ENCODE measurements at regions not wholly inside any gene's neighbourhood (a gene's known extent, or its start where the extent isn't known, plus 50 kb on each side); places are given as distances from the start of the nearest gene placed in this dataset.

DNA sequence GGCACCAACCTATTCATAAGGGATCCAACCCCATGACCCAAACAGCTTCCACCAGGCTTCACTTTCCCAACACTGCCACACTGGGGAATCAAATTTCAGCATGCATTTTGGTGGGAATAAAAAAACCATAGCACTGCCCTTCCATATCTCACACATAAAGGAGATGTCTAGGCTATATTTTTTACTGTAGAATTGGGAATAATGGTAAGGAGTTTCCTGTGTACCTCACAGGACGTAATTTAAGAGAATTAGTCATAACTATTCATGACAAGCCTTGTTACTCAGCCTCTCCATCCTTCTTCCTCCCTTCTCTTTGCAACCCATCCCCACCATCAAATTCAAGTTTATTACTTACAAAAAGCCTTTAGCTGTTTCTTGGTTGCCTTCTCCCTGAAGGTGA lies 352.1 kb downstream of the MLLT3 start:
- TF ChIP-seq EZH2 (IDR thresholded peaks at IDR 0.05; ENCODE audit: borderline replicate concordance, low read depth, low read length, severe bottlenecking) = no peak
- TF ChIP-seq MYC (IDR thresholded peaks at IDR 0.05; ENCODE audit: low read depth, low read length) = no peak
- TF ChIP-seq, protein P1, sequence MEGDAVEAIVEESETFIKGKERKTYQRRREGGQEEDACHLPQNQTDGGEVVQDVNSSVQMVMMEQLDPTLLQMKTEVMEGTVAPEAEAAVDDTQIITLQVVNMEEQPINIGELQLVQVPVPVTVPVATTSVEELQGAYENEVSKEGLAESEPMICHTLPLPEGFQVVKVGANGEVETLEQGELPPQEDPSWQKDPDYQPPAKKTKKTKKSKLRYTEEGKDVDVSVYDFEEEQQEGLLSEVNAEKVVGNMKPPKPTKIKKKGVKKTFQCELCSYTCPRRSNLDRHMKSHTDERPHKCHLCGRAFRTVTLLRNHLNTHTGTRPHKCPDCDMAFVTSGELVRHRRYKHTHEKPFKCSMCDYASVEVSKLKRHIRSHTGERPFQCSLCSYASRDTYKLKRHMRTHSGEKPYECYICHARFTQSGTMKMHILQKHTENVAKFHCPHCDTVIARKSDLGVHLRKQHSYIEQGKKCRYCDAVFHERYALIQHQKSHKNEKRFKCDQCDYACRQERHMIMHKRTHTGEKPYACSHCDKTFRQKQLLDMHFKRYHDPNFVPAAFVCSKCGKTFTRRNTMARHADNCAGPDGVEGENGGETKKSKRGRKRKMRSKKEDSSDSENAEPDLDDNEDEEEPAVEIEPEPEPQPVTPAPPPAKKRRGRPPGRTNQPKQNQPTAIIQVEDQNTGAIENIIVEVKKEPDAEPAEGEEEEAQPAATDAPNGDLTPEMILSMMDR (IDR thresholded peaks at IDR 0.05; ENCODE audit: extremely low read depth in 1 of 2, insufficient read depth in 1 of 2, low read depth in 1 of 2, low read length in 2 of 2) = no peak
- no peak for TF ChIP-seq GATA2 (IDR thresholded peaks at IDR 0.05; ENCODE audit: insufficient read depth, insufficient read length, low read depth, low read length)
- no peak for TF ChIP-seq POLR2A (IDR thresholded peaks at IDR 0.05; ENCODE audit: low read depth, low read length)
- H3K4me1 ChIP-seq (ENCODE audit: control insufficient read depth, extremely low read depth, insufficient read depth, low read length) = no peaks in the 10 kb centered on the region
- H3K79me2 ChIP-seq (ENCODE audit: control insufficient read depth, insufficient read depth, low read length) = no peaks in the 10 kb centered on the region
- no peaks in the 10 kb centered on the region for H3K9me1 ChIP-seq (replicated peaks; ENCODE audit: control insufficient read depth, extremely low read depth, insufficient read depth, low read length)
- no peak for FAIRE-seq
- intact Hi-C loops (cut with micrococcal nuclease) = no loop called here
- no peaks in the 10 kb centered on the region for H3K27me3 ChIP-seq (ENCODE audit: control insufficient read depth in 2 of 2, insufficient read depth in 2 of 2, low read length in 2 of 2)
- ChIA-PET POLR2A (no interaction called here), CTCF (no interaction called here)
- no peak overlapping the region for H3K4me2 ChIP-seq (ENCODE audit: insufficient read depth, low read length)
- DNase-seq (ENCODE audit: low read depth, low spot score) = no peak
- H2AFZ ChIP-seq (ENCODE audit: low read depth, low read length) = no peak overlapping the region
- no peaks in the 10 kb centered on the region for H3K9me3 ChIP-seq (replicated peaks; ENCODE audit: control insufficient read depth, insufficient read depth, low read length)
- no peaks in the 10 kb centered on the region for H4K20me1 ChIP-seq (replicated peaks; ENCODE audit: control insufficient read depth, extremely low read depth, insufficient read depth, low read length)
- H3K4me3 ChIP-seq (replicated peaks in 1 of 3; ENCODE audit: insufficient read depth in 1 of 3, low read depth in 1 of 3, low read length in 3 of 3) = no peak overlapping the region
- H3K9ac ChIP-seq (replicated peaks; ENCODE audit: extremely low read depth, insufficient read depth, low read length) = no peak overlapping the region
- dilution Hi-C loops (cut with MboI; ENCODE audit: extremely low pct_ligation_motif_present, low sequenced_read_pairs) = no loop called here
- no TSS peak for BruUV-seq (replicated peaks)
- H3K27ac ChIP-seq (ENCODE audit: insufficient read depth, low read depth, low read length) = no peak overlapping the region
- no peaks in the 10 kb centered on the region for H3K36me3 ChIP-seq (ENCODE audit: control insufficient read depth in 2 of 2, extremely low read depth in 1 of 2, insufficient read depth in 2 of 2, low read length in 2 of 2)

DNA sequence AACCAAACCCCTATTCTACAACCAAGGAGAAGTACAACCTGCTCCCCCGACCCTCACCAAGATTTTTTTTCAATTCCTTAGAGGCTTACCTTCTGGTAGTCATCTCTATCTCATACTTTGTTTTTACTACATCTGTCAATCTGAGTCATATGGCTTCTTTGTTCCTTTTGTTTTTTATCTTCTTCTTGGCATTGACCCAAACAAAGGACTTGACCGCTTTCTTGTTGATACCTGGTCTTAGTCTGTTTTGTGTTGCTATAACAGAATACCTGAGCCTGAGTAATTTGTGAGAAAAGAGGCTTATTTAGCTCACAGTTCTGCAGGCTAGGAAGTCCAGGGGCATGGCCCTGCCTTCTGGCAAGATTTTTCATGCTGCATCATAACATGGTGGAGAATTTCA lies 352.7 kb downstream of the MLLT3 start:
- no peak overlapping the region for H2AFZ ChIP-seq (ENCODE audit: low read depth, low read length)
- H3K36me3 ChIP-seq (ENCODE audit: control insufficient read depth in 2 of 2, extremely low read depth in 1 of 2, insufficient read depth in 2 of 2, low read length in 2 of 2) = no peaks in the 10 kb centered on the region
- BruUV-seq (replicated peaks) = no TSS peak
- no peak overlapping the region for H3K27ac ChIP-seq (ENCODE audit: insufficient read depth, low read depth, low read length)
- intact Hi-C loops (cut with micrococcal nuclease) (no loop called here), dilution Hi-C loops (cut with MboI; ENCODE audit: extremely low pct_ligation_motif_present, low sequenced_read_pairs) (no loop called here)
- DNase-seq (ENCODE audit: low read depth, low spot score) (no peak), FAIRE-seq (no peak)
- H3K9ac ChIP-seq (replicated peaks; ENCODE audit: extremely low read depth, insufficient read depth, low read length) = no peak overlapping the region
- H3K27me3 ChIP-seq (ENCODE audit: control insufficient read depth in 2 of 2, insufficient read depth in 2 of 2, low read length in 2 of 2) = no peaks in the 10 kb centered on the region
- H3K4me3 ChIP-seq (replicated peaks in 1 of 3; ENCODE audit: insufficient read depth in 1 of 3, low read depth in 1 of 3, low read length in 3 of 3) = no peak overlapping the region
- no peaks in the 10 kb centered on the region for H4K20me1 ChIP-seq (replicated peaks; ENCODE audit: control insufficient read depth, extremely low read depth, insufficient read depth, low read length)
- ChIA-PET POLR2A (no interaction called here), CTCF (no interaction called here)
- no peaks in the 10 kb centered on the region for H3K4me1 ChIP-seq (ENCODE audit: control insufficient read depth, extremely low read depth, insufficient read depth, low read length)
- no peaks in the 10 kb centered on the region for H3K9me1 ChIP-seq (replicated peaks; ENCODE audit: control insufficient read depth, extremely low read depth, insufficient read depth, low read length)
- no peaks in the 10 kb centered on the region for H3K79me2 ChIP-seq (ENCODE audit: control insufficient read depth, insufficient read depth, low read length)
- no peaks in the 10 kb centered on the region for H3K9me3 ChIP-seq (replicated peaks; ENCODE audit: control insufficient read depth, insufficient read depth, low read length)
- TF ChIP-seq FOS (IDR thresholded peaks at IDR 0.05; ENCODE audit: borderline replicate concordance, insufficient read depth, low read length) (no peak), POLR2A (IDR thresholded peaks at IDR 0.05; ENCODE audit: low read depth, low read length) (no peak)
- no peak overlapping the region for H3K4me2 ChIP-seq (ENCODE audit: insufficient read depth, low read length)

Data from endothelial cell of umbilical vein (primary cell).